ENCODE measurements at regions not wholly inside any gene's neighbourhood (a gene's known extent, or its start where the extent isn't known, plus 50 kb on each side); places are given as distances from the start of the nearest gene placed in this dataset.

- DNase-seq (ENCODE audit: low read depth) = no peak
- no peak overlapping the region for H3K4me3 ChIP-seq (ENCODE audit: low read depth, low read length)
- TF ChIP-seq, protein P1, sequence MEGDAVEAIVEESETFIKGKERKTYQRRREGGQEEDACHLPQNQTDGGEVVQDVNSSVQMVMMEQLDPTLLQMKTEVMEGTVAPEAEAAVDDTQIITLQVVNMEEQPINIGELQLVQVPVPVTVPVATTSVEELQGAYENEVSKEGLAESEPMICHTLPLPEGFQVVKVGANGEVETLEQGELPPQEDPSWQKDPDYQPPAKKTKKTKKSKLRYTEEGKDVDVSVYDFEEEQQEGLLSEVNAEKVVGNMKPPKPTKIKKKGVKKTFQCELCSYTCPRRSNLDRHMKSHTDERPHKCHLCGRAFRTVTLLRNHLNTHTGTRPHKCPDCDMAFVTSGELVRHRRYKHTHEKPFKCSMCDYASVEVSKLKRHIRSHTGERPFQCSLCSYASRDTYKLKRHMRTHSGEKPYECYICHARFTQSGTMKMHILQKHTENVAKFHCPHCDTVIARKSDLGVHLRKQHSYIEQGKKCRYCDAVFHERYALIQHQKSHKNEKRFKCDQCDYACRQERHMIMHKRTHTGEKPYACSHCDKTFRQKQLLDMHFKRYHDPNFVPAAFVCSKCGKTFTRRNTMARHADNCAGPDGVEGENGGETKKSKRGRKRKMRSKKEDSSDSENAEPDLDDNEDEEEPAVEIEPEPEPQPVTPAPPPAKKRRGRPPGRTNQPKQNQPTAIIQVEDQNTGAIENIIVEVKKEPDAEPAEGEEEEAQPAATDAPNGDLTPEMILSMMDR (IDR thresholded peaks at IDR 0.05; ENCODE audit: insufficient read depth, low read depth, low read length, missing control alignments) = no peak
These were observed 482.9 kb upstream of the CDH11 start for GRCh38 chr16:65604771-65605170.

- DNase-seq (ENCODE audit: low read depth) = no peak
- TF ChIP-seq, protein P1 (IDR thresholded peaks at IDR 0.05; ENCODE audit: insufficient read depth, low read depth, low read length, missing control alignments) = no peak
- H3K4me3 ChIP-seq (ENCODE audit: low read depth, low read length) = no peak overlapping the region
These were observed 479.9 kb upstream of the CDH11 start for GRCh38 chr16:65601781-65602180.

DNA sequence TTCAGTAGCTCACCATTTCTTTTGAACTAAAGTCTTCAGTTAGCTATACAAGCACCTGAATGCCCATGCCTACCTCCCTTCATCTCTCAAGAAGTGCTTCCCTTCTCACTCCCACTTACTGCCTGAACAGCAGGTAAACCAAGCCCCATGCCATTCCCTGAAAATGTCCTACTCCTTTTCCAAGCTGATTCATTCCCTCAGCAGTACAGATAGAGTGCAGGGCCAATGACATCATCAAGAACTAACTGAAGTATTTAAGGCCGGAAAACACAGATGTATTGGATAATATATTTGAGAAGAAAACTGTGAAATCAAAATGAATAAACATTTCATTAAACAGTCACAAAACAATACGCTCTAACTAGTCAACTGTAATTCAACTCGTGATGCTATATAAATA is 478.8 kb upstream of the CDH11 start:
- TF ChIP-seq, protein P1 (IDR thresholded peaks at IDR 0.05; ENCODE audit: insufficient read depth, low read depth, low read length, missing control alignments) = no peak
- no peak overlapping the region for H3K4me3 ChIP-seq (ENCODE audit: low read depth, low read length)
- DNase-seq (ENCODE audit: low read depth) = no peak

DNA sequence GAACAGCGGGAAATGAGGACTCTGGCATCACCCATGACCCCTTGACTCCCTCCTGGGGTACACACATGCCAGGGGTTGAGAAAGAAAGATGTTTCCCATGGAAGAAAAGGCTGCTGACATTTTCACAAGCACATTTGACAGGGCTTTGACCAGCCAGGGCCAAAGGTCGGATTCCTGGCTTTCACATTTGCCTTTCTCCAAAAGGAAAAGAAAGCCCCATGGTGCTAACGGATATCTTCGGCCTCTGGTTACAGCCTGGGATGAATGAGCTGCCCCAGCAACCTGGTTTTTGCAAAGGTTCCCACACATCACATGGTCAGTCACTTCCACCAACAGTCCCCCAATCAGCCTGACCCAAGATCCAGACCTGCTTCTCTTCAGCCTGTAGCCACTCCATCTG is 478.2 kb upstream of the CDH11 start:
- H3K4me3 ChIP-seq (ENCODE audit: low read depth, low read length) = no peak overlapping the region
- TF ChIP-seq, protein P1 (IDR thresholded peaks at IDR 0.05; ENCODE audit: insufficient read depth, low read depth, low read length, missing control alignments) = no peak
- DNase-seq (ENCODE audit: low read depth) = no peak

- no peak overlapping the region for H3K4me3 ChIP-seq (ENCODE audit: low read depth, low read length)
- no peak for DNase-seq (ENCODE audit: low read depth)
- TF ChIP-seq, protein P1 (IDR thresholded peaks at IDR 0.05; ENCODE audit: insufficient read depth, low read depth, low read length, missing control alignments) = no peak
These were observed 476.8 kb upstream of the CDH11 start for GRCh38 chr16:65598621-65599020.

GRCh38 chr16:65583498-65583897 is 461.6 kb upstream of the CDH11 start:
- TF ChIP-seq, protein P1 (IDR thresholded peaks at IDR 0.05; ENCODE audit: insufficient read depth, low read depth, low read length, missing control alignments) = no peak
- no peak overlapping the region for H3K4me3 ChIP-seq (ENCODE audit: low read depth, low read length)
- DNase-seq (ENCODE audit: low read depth) = no peak

DNA sequence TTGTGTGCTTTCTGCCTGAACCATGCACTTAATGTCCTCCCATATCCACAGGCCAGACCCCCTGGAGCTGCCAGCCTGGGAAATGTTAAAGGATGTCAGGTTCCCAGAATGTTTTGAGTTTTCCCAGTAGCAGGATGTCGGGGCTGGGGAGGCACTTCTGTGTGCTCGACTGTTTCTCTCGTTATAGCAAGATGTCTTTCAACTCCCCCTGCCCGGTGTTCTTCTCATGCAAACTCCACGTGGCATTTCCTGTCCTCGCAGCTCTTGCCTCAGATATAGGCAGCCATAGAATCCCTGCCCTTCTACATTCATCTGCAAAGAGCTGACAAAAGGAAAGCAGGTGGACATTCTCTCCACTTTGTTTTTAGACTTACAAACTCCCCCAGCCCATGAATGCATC is 457.2 kb upstream of the CDH11 start:
- no peak for DNase-seq (ENCODE audit: low read depth)
- TF ChIP-seq, protein P1 (IDR thresholded peaks at IDR 0.05; ENCODE audit: insufficient read depth, low read depth, low read length, missing control alignments) = no peak
- H3K4me3 ChIP-seq (ENCODE audit: low read depth, low read length) = no peak overlapping the region
